ENCODE measurements at regions not wholly inside any gene's neighbourhood (a gene's known extent, or its start where the extent isn't known, plus 50 kb on each side); places are given as distances from the start of the nearest gene placed in this dataset.

GRCh38 chr5:125673359-125673950 is 749.8 kb upstream of the GRAMD2B start (continued):
- TF ChIP-seq MAX (IDR thresholded peaks at IDR 0.05), result no peak
- no peak for TF ChIP-seq SP4 (CRISPR knock-in tag; IDR thresholded peaks at IDR 0.05)
- TF ChIP-seq IRF2 (CRISPR knock-in tag; IDR thresholded peaks at IDR 0.05), result no peak
- TF ChIP-seq ATF2 (CRISPR knock-in tag; IDR thresholded peaks at IDR 0.05), result no peak
- TF ChIP-seq LBX2 (CRISPR knock-in tag; IDR thresholded peaks at IDR 0.05; ENCODE audit: borderline replicate concordance), result no peak

- CTCF ChIA-PET (ENCODE audit: low intra/inter-chr PET ratio, low total read pairs), result no interaction called here
- POLR2A ChIA-PET, result no interaction called here
- Histone ChIP-seq H3K9ac (ENCODE audit: insufficient read depth, low read depth, low read length) (no peak overlapping the region), H3K9me3 (ENCODE audit: low read length) (peaks cover 7% of the 10 kb centered on the region; the same call in 1 of the 2 replicates), H2AFZ (ENCODE audit: low read length) (no peak overlapping the region), H4K20me1 (ENCODE audit: insufficient read depth, low read length) (no peaks in the 10 kb centered on the region), H3K27ac (ENCODE audit: extremely low read length, insufficient read depth, low read length) (no peak overlapping the region), H3K36me3 (replicated peaks in 1 of 2; ENCODE audit: control insufficient read depth in 1 of 2, insufficient read depth in 2 of 2, low read length in 2 of 2) (no peaks in the 10 kb centered on the region), H3K27me3 (ENCODE audit: control insufficient read depth in 1 of 2, insufficient read depth in 2 of 2, low read length in 2 of 2) (no peaks in the 10 kb centered on the region), H3K4me3 (replicated peaks in 1 of 3; ENCODE audit: insufficient read depth in 1 of 3, low read depth in 2 of 3, low read length in 3 of 3) (no peak overlapping the region), H3K79me2 (ENCODE audit: insufficient read depth, low read length) (no peaks in the 10 kb centered on the region), H3K4me2 (ENCODE audit: low read depth, low read length) (no peak overlapping the region), H3K4me1 (ENCODE audit: insufficient read depth, low read length) (no peaks in the 10 kb centered on the region)
- DNase-seq (ENCODE audit: low spot score), result peak; percentile 10
- 0% methylated on average over 1 of the region's 1 CpG for WGBS (ENCODE audit: low lambda C conversion rate)
- peak; percentile 50; the same call in 1 of the 3 replicates for ATAC-seq
- TF ChIP-seq HDAC6 (IDR thresholded peaks at IDR 0.05; ENCODE audit: low read depth, low read length) (no peak), ISX (CRISPR knock-in tag; conservative IDR thresholded peaks at IDR 0.05) (no peak), PCBP1 (IDR thresholded peaks at IDR 0.05; ENCODE audit: borderline replicate concordance, low read depth, low read length) (no peak), MTF2 (CRISPR knock-in tag; IDR thresholded peaks at IDR 0.05; ENCODE audit: borderline replicate concordance) (no peak), ZNF333 (CRISPR knock-in tag; IDR thresholded peaks at IDR 0.05; ENCODE audit: borderline replicate concordance) (no peak), ZMYM2 (CRISPR knock-in tag; IDR thresholded peaks at IDR 0.05) (no peak), SP140L (CRISPR knock-in tag; IDR thresholded peaks at IDR 0.05; ENCODE audit: borderline replicate concordance) (no peak), MXD3 (CRISPR knock-in tag; IDR thresholded peaks at IDR 0.05) (no peak), MTERF4 (CRISPR knock-in tag; IDR thresholded peaks at IDR 0.05) (no peak)
- intact Hi-C loops (cut with micrococcal nuclease; ENCODE audit: unreplicated experiment), result no loop called here
- no peak for FAIRE-seq
- in situ Hi-C loops (cut with HindIII; ENCODE audit: extremely low pct_ligation_motif_present, low pct_unique_long_range_greater_than_20kb), result no loop called here
- no TSS peak for BruUV-seq (replicated peaks)
These were observed 743.7 kb upstream of the GRAMD2B start for GRCh38 chr5:125679522-125679921.

Measured in HepG2 (cell line).